MCF 10A (cell line): ENCODE measurements at regions not wholly inside any gene's neighbourhood (a gene's known extent, or its start where the extent isn't known, plus 50 kb on each side); places are given as distances from the start of the nearest gene placed in this dataset.
A peak's percentile ranks its signal among the peaks of the same experiment; 100 is the strongest.

ENCODE experiments used
- BruUV-seq: library from RNA; stranded (reverse); fragments of 400-500 nt; replicated peaks from 2 replicates; lab custom pipeline; 2021; lab: Mats Ljungman, UMichigan
- CTCF ChIA-PET: fragments of 300-600 bp; sonication (Branson Sonifier 250); formaldehyde crosslinking; extraction: SDS; loops from one replicate; lab custom pipeline; 2021; ENCODE audit warnings: antibody characterized with exemption, inconsistent platforms; lab: Yijun Ruan, JAX
- POLR2A ChIA-PET: fragments of 300-600, 350-650 bp; sonication (Branson Sonifier 250); formaldehyde crosslinking; extraction: SDS; loops from one replicate; lab custom pipeline; 2020; ENCODE audit warnings: antibody characterized with exemption, inconsistent platforms; lab: Yijun Ruan, JAX
- DNase-seq: peaks from one replicate; pipeline ENCODE4 v3.0.0-alpha.2; 2018; ENCODE audit not compliant: unreplicated experiment
- H3K27ac Mint-ChIP-seq: one replicate; pipeline ENCODE4 v1.8.0; 2022; ENCODE audit warnings: mild to moderate bottlenecking, low read depth, mixed read lengths; ENCODE audit not compliant: unreplicated experiment
- H3K27me3 Mint-ChIP-seq: one replicate; pipeline ENCODE4 v1.8.0; 2022; ENCODE audit warnings: mixed read lengths; ENCODE audit not compliant: insufficient read depth, unreplicated experiment
- H3K36me3 Mint-ChIP-seq: one replicate; pipeline ENCODE4 v1.8.0; 2022; ENCODE audit warnings: mild to moderate bottlenecking, moderate library complexity, mixed read lengths; ENCODE audit not compliant: insufficient read depth, unreplicated experiment
- H3K4me1 Mint-ChIP-seq: one replicate; pipeline ENCODE4 v1.8.0; 2022; ENCODE audit warnings: mixed read lengths; ENCODE audit not compliant: insufficient read depth, unreplicated experiment
- H3K4me3 Mint-ChIP-seq: one replicate; pipeline ENCODE4 v1.8.0; 2022; ENCODE audit warnings: mild to moderate bottlenecking, moderate library complexity, mixed read lengths; ENCODE audit not compliant: unreplicated experiment
- H3K9me3 Mint-ChIP-seq: one replicate; pipeline ENCODE4 v1.8.0; 2022; ENCODE audit warnings: mixed read lengths; ENCODE audit not compliant: unreplicated experiment
- CTCF ChIP-seq: fragments of 200-600 bp; IDR thresholded peaks from one replicate; pipeline ENCODE4 v1.8.0; 2022; ENCODE audit warnings: antibody characterized with exemption, mild to moderate bottlenecking; ENCODE audit not compliant: unreplicated experiment
- intact Hi-C: fragments of 100-400 bp; cut with micrococcal nuclease; formaldehyde crosslinking; loops from 2 replicates; pipeline ENCODE4 v1.14.1; 2022

- no peak overlapping the region for H3K27ac Mint-ChIP-seq
- H3K9me3 Mint-ChIP-seq, result no peaks in the 10 kb centered on the region
- no peaks in the 10 kb centered on the region for H3K36me3 Mint-ChIP-seq
- peak; percentile 69 for TF ChIP-seq CTCF
- CTCF ChIA-PET, result interaction anchor here (0.5 to 6.3 kb wide), 29 partner anchors 11 to 1756 kb away, joined by 3 to 66 read pairs (median 5); no protein-coding TSS in a partner anchor
- POLR2A ChIA-PET, result interaction anchor here (0.6 kb wide), 1 partner anchor 414 kb away, joined by 3 read pairs; no protein-coding TSS in a partner anchor
- no TSS peak for BruUV-seq
- no peaks in the 10 kb centered on the region for H3K27me3 Mint-ChIP-seq
- no peak overlapping the region for H3K4me3 Mint-ChIP-seq
- peak; percentile 52 for DNase-seq
- intact Hi-C loops, result loop anchor here (5.0 kb wide), 2 partner anchors 227 to 487 kb away; no protein-coding TSS in a partner anchor
- H3K4me1 Mint-ChIP-seq, result peaks cover 13% of the 10 kb centered on the region
These were observed 137.7 kb downstream of the SPTSSA start for GRCh38 chr14:34324363-34324795.

GRCh38 chr14:34322940-34323418, 139.1 kb downstream of the SPTSSA start:
- CTCF ChIA-PET, result interaction anchor here (0.5 to 6.3 kb wide), 54 partner anchors 9 to 1897 kb away, joined by 3 to 66 read pairs (median 4); no protein-coding TSS in a partner anchor
- intact Hi-C loops, result loop anchor here (1.0 to 5.0 kb wide), 3 partner anchors 226 to 1747 kb away; no protein-coding TSS in a partner anchor
- Mint-ChIP-seq H3K36me3 (no peaks in the 10 kb centered on the region), H3K4me1 (peaks cover 10% of the 10 kb centered on the region), H3K4me3 (no peak overlapping the region), H3K27ac (no peak overlapping the region), H3K9me3 (no peaks in the 10 kb centered on the region), H3K27me3 (no peaks in the 10 kb centered on the region)
- peak; percentile 75 for TF ChIP-seq CTCF
- DNase-seq, result peak; percentile 85
- POLR2A ChIA-PET, result interaction anchor here (0.6 to 0.9 kb wide), 5 partner anchors 12 to 1747 kb away, joined by 3 to 5 read pairs (median 3); no protein-coding TSS in a partner anchor
- BruUV-seq, result no TSS peak

- no peak for TF ChIP-seq CTCF
- H3K27ac Mint-ChIP-seq, result no peak overlapping the region
- no peak overlapping the region for H3K4me3 Mint-ChIP-seq
- H3K27me3 Mint-ChIP-seq, result no peaks in the 10 kb centered on the region
- H3K4me1 Mint-ChIP-seq, result peaks cover 3% of the 10 kb centered on the region
- H3K9me3 Mint-ChIP-seq, result no peaks in the 10 kb centered on the region
- H3K36me3 Mint-ChIP-seq, result no peaks in the 10 kb centered on the region
- intact Hi-C loops, result no loop called here
- CTCF ChIA-PET, result interaction anchor here (0.6 to 10.3 kb wide), 6 partner anchors 10 to 1628 kb away, joined by 3 to 78 read pairs (median 3); no protein-coding TSS in a partner anchor
- POLR2A ChIA-PET, result no interaction called here
- no TSS peak for BruUV-seq
- no peak for DNase-seq
These were observed 142.9 kb downstream of the SPTSSA start for GRCh38 chr14:34319140-34319539.

GRCh38 chr14:34318014-34318413, 144.0 kb downstream of the SPTSSA start:
- CTCF ChIA-PET, result interaction anchor here (1.3 to 10.3 kb wide), 3 partner anchors 11 to 14 kb away, joined by 3 to 78 read pairs (median 5); no protein-coding TSS in a partner anchor
- no peak for TF ChIP-seq CTCF
- Mint-ChIP-seq H3K36me3 (no peaks in the 10 kb centered on the region), H3K9me3 (no peaks in the 10 kb centered on the region), H3K4me1 (no peaks in the 10 kb centered on the region), H3K4me3 (no peak overlapping the region), H3K27me3 (no peaks in the 10 kb centered on the region), H3K27ac (no peak overlapping the region)
- POLR2A ChIA-PET, result no interaction called here
- no TSS peak for BruUV-seq
- DNase-seq, result no peak
- intact Hi-C loops, result no loop called here
